ENCODE measurements at regions not wholly inside any gene's neighbourhood (a gene's known extent, or its start where the extent isn't known, plus 50 kb on each side); places are given as distances from the start of the nearest gene placed in this dataset.

DNA sequence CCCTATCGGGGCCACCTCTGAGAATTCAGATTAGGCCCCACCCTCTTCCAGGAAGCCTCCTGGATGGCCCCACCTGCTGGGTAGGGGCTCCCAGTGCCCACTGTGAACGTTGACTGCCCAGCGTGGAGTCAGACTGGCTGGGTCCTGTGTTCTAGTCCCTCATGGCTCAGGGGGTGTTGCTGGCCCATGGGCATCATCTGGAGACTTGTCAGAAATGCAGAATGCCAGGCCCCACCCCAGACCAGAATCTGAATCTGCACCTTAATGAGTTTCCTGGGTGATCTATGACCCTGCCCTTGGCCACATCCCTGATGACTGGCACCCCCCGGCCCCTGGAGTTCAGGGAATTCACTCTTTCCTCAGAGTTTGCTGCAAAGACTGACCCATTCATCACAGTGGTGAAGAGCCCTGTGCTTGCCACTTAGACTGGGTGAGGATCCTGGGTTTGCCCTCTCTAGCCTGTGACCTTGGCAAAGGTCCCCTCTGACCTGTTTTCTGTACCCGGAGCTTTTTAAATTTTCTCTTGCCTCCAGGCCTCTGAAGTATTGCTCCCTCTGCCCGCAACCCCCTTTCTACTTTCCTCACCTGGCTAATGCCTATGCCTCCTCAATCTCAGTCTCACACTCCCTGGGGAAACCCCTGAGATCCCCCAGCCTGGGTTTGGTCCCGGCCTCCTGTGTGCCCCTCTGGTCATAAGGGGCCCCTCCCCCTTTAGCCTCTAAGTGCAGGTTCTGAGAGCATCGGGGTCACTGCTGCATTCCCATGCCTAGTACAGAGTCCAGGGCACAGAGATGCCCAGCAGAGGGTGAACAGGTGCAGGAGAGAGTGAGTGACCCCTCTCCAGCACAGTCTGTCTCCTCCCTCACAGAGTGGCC is 184.2 kb downstream of the MATN1 start:
- DNase-seq = no peak
- H3K36me3 ChIP-seq (replicated peaks) = no peaks in the 10 kb centered on the region
- TF ChIP-seq, protein P1, sequence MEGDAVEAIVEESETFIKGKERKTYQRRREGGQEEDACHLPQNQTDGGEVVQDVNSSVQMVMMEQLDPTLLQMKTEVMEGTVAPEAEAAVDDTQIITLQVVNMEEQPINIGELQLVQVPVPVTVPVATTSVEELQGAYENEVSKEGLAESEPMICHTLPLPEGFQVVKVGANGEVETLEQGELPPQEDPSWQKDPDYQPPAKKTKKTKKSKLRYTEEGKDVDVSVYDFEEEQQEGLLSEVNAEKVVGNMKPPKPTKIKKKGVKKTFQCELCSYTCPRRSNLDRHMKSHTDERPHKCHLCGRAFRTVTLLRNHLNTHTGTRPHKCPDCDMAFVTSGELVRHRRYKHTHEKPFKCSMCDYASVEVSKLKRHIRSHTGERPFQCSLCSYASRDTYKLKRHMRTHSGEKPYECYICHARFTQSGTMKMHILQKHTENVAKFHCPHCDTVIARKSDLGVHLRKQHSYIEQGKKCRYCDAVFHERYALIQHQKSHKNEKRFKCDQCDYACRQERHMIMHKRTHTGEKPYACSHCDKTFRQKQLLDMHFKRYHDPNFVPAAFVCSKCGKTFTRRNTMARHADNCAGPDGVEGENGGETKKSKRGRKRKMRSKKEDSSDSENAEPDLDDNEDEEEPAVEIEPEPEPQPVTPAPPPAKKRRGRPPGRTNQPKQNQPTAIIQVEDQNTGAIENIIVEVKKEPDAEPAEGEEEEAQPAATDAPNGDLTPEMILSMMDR (IDR thresholded peaks at IDR 0.05; ENCODE audit: low read depth, low read length, missing control alignments) = no peak
- H3K27ac ChIP-seq = no peak overlapping the region
- no peak overlapping the region for H3K4me3 ChIP-seq (ENCODE audit: low read depth, low read length)
- in situ Hi-C loops (cut with HindIII; ENCODE audit: low pct_ligation_motif_present, low sequenced_read_pairs) = no loop called here
- no peaks in the 10 kb centered on the region for H3K27me3 ChIP-seq (replicated peaks)

DNA sequence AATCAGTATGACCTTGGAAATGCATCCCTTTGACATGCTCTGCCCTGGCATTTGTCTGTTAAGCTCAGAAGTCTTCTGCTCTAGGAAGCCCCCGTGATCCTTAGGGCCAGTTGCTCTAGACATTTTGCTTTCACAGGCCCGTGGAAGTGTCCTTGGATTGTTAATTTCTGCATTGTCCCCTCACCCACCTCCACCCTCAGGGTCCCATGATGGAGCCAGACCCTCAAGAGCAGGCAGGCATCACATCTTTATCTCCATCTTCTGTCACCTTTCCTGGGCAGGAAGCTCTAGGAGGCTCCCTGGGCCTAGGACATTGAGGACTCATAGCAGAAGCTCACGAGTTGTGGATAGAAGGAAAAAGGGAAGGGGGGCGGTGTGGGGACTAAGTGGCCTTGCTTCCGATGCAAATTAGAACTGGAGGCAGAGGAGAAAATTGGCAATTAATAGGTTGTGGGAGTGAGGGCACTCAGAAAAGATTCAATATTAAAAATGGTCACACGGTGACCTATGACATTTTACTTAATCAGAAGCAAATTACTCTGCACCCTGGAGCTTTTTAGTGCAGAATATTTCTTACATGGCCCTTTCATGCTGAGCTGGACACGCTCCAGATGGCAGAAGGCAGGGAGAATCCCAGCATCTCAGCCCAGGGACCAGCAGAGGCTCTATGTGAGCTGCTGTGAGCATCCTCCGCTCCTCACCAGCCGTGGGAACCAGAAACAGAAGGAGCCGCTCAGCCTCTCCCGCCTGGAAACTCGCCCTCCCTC is 185.0 kb downstream of the MATN1 start:
- Histone ChIP-seq H3K4me3 (ENCODE audit: low read depth, low read length) (no peak overlapping the region), H3K36me3 (replicated peaks) (no peaks in the 10 kb centered on the region), H3K27ac (no peak overlapping the region), H3K27me3 (replicated peaks) (no peaks in the 10 kb centered on the region)
- no peak for DNase-seq
- TF ChIP-seq, protein P1 (IDR thresholded peaks at IDR 0.05; ENCODE audit: low read depth, low read length, missing control alignments) = no peak
- in situ Hi-C loops (cut with HindIII; ENCODE audit: low pct_ligation_motif_present, low sequenced_read_pairs) = no loop called here

DNA sequence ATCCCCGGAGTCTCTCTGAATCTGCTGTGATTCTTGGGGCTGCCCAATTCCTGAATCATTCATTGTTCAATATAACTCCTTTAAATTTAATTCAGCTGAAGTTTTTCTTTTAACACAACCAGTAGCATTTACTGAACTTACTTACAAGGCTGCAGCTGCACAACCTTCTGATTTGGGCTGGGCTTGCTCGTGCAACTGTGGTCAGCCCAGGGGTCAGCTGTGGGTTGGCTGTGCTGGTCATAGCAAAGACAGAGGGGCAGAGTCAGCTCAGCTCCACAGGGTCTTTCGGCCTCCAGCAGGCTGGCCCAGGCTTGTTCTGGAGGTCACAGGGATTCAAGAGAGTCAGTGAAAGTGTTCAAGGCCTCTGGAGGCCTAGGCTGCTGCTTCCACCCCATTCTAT is 186.1 kb downstream of the MATN1 start:
- H3K4me3 ChIP-seq (ENCODE audit: low read depth, low read length) = no peak overlapping the region
- no peaks in the 10 kb centered on the region for H3K36me3 ChIP-seq (replicated peaks)
- DNase-seq = no peak
- in situ Hi-C loops (cut with HindIII; ENCODE audit: low pct_ligation_motif_present, low sequenced_read_pairs) = no loop called here
- H3K27ac ChIP-seq = no peak overlapping the region
- TF ChIP-seq, protein P1 (IDR thresholded peaks at IDR 0.05; ENCODE audit: low read depth, low read length, missing control alignments) = no peak
- no peaks in the 10 kb centered on the region for H3K27me3 ChIP-seq (replicated peaks)

DNA sequence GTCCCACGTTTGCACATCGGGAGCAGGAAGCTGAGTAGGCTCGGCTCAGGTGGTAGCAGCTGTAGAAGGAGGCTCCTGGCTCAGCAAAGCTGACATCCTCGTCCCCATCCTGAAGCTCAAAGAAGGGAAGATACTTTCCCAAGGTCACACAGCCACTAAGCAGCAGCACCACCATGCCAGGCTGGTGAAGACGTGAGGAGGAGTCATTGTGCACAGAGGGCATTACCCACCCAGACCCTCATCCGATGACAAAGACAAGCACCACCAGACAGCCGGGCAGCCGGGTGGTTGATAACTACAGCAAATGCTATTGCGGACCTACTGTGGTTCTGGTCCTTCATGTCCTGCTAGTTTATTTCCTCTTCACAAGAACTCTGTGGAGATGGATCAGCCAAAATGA is 186.9 kb downstream of the MATN1 start:
- Histone ChIP-seq H3K36me3 (replicated peaks) (no peaks in the 10 kb centered on the region), H3K27ac (no peak overlapping the region), H3K27me3 (replicated peaks) (no peaks in the 10 kb centered on the region), H3K4me3 (ENCODE audit: low read depth, low read length) (no peak overlapping the region)
- in situ Hi-C loops (cut with HindIII; ENCODE audit: low pct_ligation_motif_present, low sequenced_read_pairs) = no loop called here
- TF ChIP-seq, protein P1 (IDR thresholded peaks at IDR 0.05; ENCODE audit: low read depth, low read length, missing control alignments) = no peak
- DNase-seq = no peak

DNA sequence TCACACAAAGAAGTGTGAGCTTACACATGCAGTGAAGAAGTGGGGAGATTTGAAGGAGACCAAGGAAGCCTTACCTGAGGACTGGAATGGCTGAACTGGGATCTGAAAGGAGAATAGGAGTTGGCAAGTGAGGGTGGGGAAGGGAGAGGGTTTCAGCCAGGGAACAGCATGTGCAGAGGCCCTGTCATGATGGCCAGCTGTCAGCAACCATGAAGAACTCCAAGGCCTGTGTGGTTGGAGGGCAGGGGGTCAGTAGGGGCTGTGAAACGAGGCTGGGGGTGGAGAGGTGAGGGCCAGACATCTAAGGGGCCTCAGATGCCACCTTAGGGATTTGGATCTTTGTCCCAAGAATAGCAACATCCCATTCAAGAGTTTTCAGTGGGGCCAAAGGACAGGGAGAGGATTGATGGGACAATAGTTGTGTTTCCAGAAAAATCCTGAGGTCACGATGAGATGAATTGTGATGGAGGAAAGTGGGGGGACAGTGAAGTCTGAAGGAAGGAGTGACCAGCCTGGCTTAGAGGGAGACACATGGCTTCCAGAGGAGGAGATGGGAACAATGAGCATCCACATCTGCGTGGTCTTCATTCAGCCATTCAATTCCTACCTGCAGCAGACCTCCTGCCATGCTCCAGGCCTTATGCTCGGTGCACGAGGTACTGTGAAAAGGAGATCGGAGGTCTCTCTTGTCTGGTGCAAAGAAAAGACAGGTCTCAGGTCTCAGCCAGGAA is 187.6 kb downstream of the MATN1 start:
- H3K4me3 ChIP-seq (ENCODE audit: low read depth, low read length) = no peak overlapping the region
- no peak overlapping the region for H3K27ac ChIP-seq
- TF ChIP-seq, protein P1 (IDR thresholded peaks at IDR 0.05; ENCODE audit: low read depth, low read length, missing control alignments) = no peak
- no peak for DNase-seq
- in situ Hi-C loops (cut with HindIII; ENCODE audit: low pct_ligation_motif_present, low sequenced_read_pairs) = no loop called here
- no peaks in the 10 kb centered on the region for H3K27me3 ChIP-seq (replicated peaks)
- no peaks in the 10 kb centered on the region for H3K36me3 ChIP-seq (replicated peaks)
